Mesenchymal stem cell (in vitro differentiated cells and primary cell): ENCODE measurements at regions not wholly inside any gene's neighbourhood (a gene's known extent, or its start where the extent isn't known, plus 50 kb on each side); places are given as distances from the start of the nearest gene placed in this dataset.

Experiments
- DNase-seq: peaks from one replicate; pipeline ENCODE4 v3.0.0-alpha.2; 2013
- H2AFZ ChIP-seq: one replicate; pipeline ENCODE4 v1.6.1; 2013; ENCODE audit warnings: low read depth, mild to moderate bottlenecking, control low read depth, inconsistent platforms, low read length, moderate library complexity
- H2AK5ac ChIP-seq: 2 replicates; pipeline ENCODE4 v1.6.1; 2013; ENCODE audit warnings: low read length, moderate library complexity, mild to moderate bottlenecking, inconsistent platforms; ENCODE audit not compliant: severe bottlenecking
- H2BK120ac ChIP-seq: one replicate; pipeline ENCODE4 v1.6.1; 2013; ENCODE audit warnings: low read depth, mild to moderate bottlenecking, inconsistent platforms, low read length, moderate library complexity
- H2BK12ac ChIP-seq, 2 experiments: one replicate each; pipeline ENCODE4 v1.6.1; 2013; ENCODE audit warnings: inconsistent platforms in 2 of 2, low read length in 2 of 2, mild to moderate bottlenecking in 2 of 2, moderate library complexity in 2 of 2, control low read depth in 1 of 2
- H2BK15ac ChIP-seq: one replicate; pipeline ENCODE4 v1.6.1; 2013; ENCODE audit warnings: mild to moderate bottlenecking, low read depth, inconsistent platforms; ENCODE audit not compliant: poor library complexity, severe bottlenecking
- H2BK5ac ChIP-seq: 2 replicates; pipeline ENCODE4 v1.6.1; 2013; ENCODE audit warnings: low read depth, mild to moderate bottlenecking, low read length, control low read depth, inconsistent platforms; ENCODE audit not compliant: poor library complexity, severe bottlenecking
- H3K14ac ChIP-seq, 2 experiments: one replicate each; pipeline ENCODE4 v1.6.1; 2013; ENCODE audit warnings: inconsistent platforms in 2 of 2, low read length in 2 of 2, control low read depth in 1 of 2, mild to moderate bottlenecking in 1 of 2, moderate library complexity in 1 of 2
- H3K18ac ChIP-seq, 2 experiments: one replicate each; pipeline ENCODE4 v1.6.1; 2013; ENCODE audit warnings: inconsistent platforms in 2 of 2, low read length in 2 of 2, control low read depth in 1 of 2, low read depth in 1 of 2, mild to moderate bottlenecking in 1 of 2
- H3K23ac ChIP-seq, 2 experiments: one replicate each; pipeline ENCODE4 v1.6.1; 2013; ENCODE audit warnings: inconsistent platforms in 2 of 2, low read length in 2 of 2, mild to moderate bottlenecking in 2 of 2, moderate library complexity in 2 of 2, control low read depth in 1 of 2
- H3K27ac ChIP-seq: 2 replicates; pipeline ENCODE4 v1.5.1; 2013; ENCODE audit warnings: mild to moderate bottlenecking, moderate library complexity, low read length, control low read depth, inconsistent platforms; ENCODE audit not compliant: poor library complexity, severe bottlenecking
- H3K27me3 ChIP-seq, 2 experiments: 2 replicates each; pipeline versions ENCODE4 v1.6.1 to v1.7.0; 2013; ENCODE audit warnings: low read length in 2 of 2, mild to moderate bottlenecking in 2 of 2, moderate library complexity in 2 of 2, control low read depth in 1 of 2, inconsistent platforms in 1 of 2; ENCODE audit not compliant: control insufficient read depth in 1 of 2, insufficient read depth in 1 of 2
- H3K36me3 ChIP-seq, 2 experiments: 2 replicates each; pipeline versions ENCODE4 v1.6.1 to v1.7.0; 2013; ENCODE audit warnings: low read length in 2 of 2, control low read depth in 1 of 2, inconsistent platforms in 1 of 2, low read depth in 1 of 2, mild to moderate bottlenecking in 1 of 2; ENCODE audit not compliant: insufficient read depth in 2 of 2, control insufficient read depth in 1 of 2
- H3K4ac ChIP-seq, 2 experiments: one replicate each; pipeline ENCODE4 v1.6.1; 2013; ENCODE audit warnings: inconsistent platforms in 2 of 2, low read length in 2 of 2, mild to moderate bottlenecking in 2 of 2, moderate library complexity in 2 of 2, control low read depth in 1 of 2, low read depth in 1 of 2
- H3K4me1 ChIP-seq: 2 replicates; pipeline ENCODE4 v1.6.1; 2013; ENCODE audit warnings: low read depth, low read length, control low read depth; ENCODE audit not compliant: control insufficient read depth, insufficient read depth
- H3K4me2 ChIP-seq: 2 replicates; pipeline ENCODE4 v1.6.1; 2013; ENCODE audit warnings: low read length, mild to moderate bottlenecking, inconsistent platforms; ENCODE audit not compliant: poor library complexity, severe bottlenecking
- H3K4me3 ChIP-seq, 2 experiments: 2 replicates each; pipeline versions ENCODE4 v1.5.1 to v1.7.0; 2013; ENCODE audit warnings: low read length in 2 of 2, mild to moderate bottlenecking in 2 of 2, control low read depth in 1 of 2, low read depth in 1 of 2; ENCODE audit not compliant: insufficient read depth in 1 of 2
- H3K79me1 ChIP-seq: replicated peaks from 2 replicates; pipeline ENCODE4 v1.6.1; 2013; ENCODE audit warnings: mild to moderate bottlenecking, control low read depth, low read length, inconsistent platforms; ENCODE audit not compliant: poor library complexity, severe bottlenecking
- H3K9ac ChIP-seq: 2 replicates; pipeline ENCODE4 v1.7.0; 2013; ENCODE audit warnings: mild to moderate bottlenecking, low read length, moderate library complexity
- H3K9me3 ChIP-seq: 2 replicates; pipeline ENCODE4 v1.7.0; 2013; ENCODE audit warnings: mild to moderate bottlenecking, low read length; ENCODE audit not compliant: control insufficient read depth
- H4K8ac ChIP-seq: one replicate; pipeline ENCODE4 v1.6.1; 2013; ENCODE audit warnings: inconsistent platforms, mild to moderate bottlenecking, low read length, moderate library complexity
- H4K91ac ChIP-seq: one replicate; pipeline ENCODE4 v1.6.1; 2013; ENCODE audit warnings: mild to moderate bottlenecking, low read length, inconsistent platforms
- WGBS: methylation state at CpG from one replicate; pipeline ENCODE4 v1.1.7; 2013; ENCODE audit warnings: mixed read lengths; 5-methylcytosine and 5-hydroxymethylcytosine counted together

- H2BK5ac ChIP-seq = no peak overlapping the region
- no peak overlapping the region for H2BK15ac ChIP-seq
These were observed 52.5 kb upstream of the NT5C1B start for GRCh38 chr2:18641823-18642222.

GRCh38 chr2:18639756-18640453 is 50.5 kb upstream of the NT5C1B start:
- Histone ChIP-seq H3K18ac (no peak overlapping the region), H3K27ac (no peak overlapping the region), H3K9me3 (peaks cover 22% of the 10 kb centered on the region), H2AFZ (no peak overlapping the region), H2BK5ac (no peak overlapping the region), H4K91ac (no peak overlapping the region), H3K4me1 (peaks cover 2% of the 10 kb centered on the region), H3K4ac (no peak overlapping the region), H2BK15ac (no peak overlapping the region), H3K27me3 (no peaks in the 10 kb centered on the region), H3K79me1 (no peaks in the 10 kb centered on the region), H3K4me2 (no peak overlapping the region), H2BK12ac (no peak overlapping the region), H3K4me3 (no peak overlapping the region), H3K14ac (no peak overlapping the region), H3K23ac (no peak overlapping the region), H2BK120ac (no peak overlapping the region), H3K36me3 (no peaks in the 10 kb centered on the region), H2AK5ac (no peak overlapping the region), H4K8ac (no peak overlapping the region), H3K9ac (no peak overlapping the region)
- 79% methylated on average over 8 of the region's 8 CpGs for WGBS
- no peak for DNase-seq

More at GRCh38 chr2:18641823-18642222, 52.5 kb upstream of the NT5C1B start:
- H3K27ac ChIP-seq = no peak overlapping the region
- H3K23ac ChIP-seq = no peak overlapping the region
- no peak overlapping the region for H3K4me2 ChIP-seq
- no peak overlapping the region for H3K14ac ChIP-seq
- H2BK120ac ChIP-seq = no peak overlapping the region
- H3K4me3 ChIP-seq = no peak overlapping the region
- no peak overlapping the region for H4K8ac ChIP-seq
- no peak overlapping the region for H4K91ac ChIP-seq
- H3K79me1 ChIP-seq = no peaks in the 10 kb centered on the region
- no peaks in the 10 kb centered on the region for H3K36me3 ChIP-seq
- peaks cover 2% of the 10 kb centered on the region for H3K4me1 ChIP-seq
- DNase-seq = no peak
- H2BK12ac ChIP-seq = no peak overlapping the region
- no peak overlapping the region for H3K18ac ChIP-seq
- no peak overlapping the region for H3K4ac ChIP-seq
- H3K9me3 ChIP-seq = peaks cover 14% of the 10 kb centered on the region
- no peak overlapping the region for H3K9ac ChIP-seq
- H2AK5ac ChIP-seq = no peak overlapping the region
- H2AFZ ChIP-seq = no peak overlapping the region
- H3K27me3 ChIP-seq = no peaks in the 10 kb centered on the region
